Ishikawa (cell line): ENCODE measurements at regions not wholly inside any gene's neighbourhood (a gene's known extent, or its start where the extent isn't known, plus 50 kb on each side); places are given as distances from the start of the nearest gene placed in this dataset.

Experiments
- EP300 ChIP-seq: IDR thresholded peaks from 2 replicates; pipeline ENCODE4 v1.6.1; 2012; ENCODE audit warnings: borderline replicate concordance
- TF ChIP-seq, protein P1 (sequence below): IDR thresholded peaks from 2 replicates; pipeline ENCODE4 v1.6.1; 2012; ENCODE audit warnings: low read depth, mild to moderate bottlenecking

DNA sequence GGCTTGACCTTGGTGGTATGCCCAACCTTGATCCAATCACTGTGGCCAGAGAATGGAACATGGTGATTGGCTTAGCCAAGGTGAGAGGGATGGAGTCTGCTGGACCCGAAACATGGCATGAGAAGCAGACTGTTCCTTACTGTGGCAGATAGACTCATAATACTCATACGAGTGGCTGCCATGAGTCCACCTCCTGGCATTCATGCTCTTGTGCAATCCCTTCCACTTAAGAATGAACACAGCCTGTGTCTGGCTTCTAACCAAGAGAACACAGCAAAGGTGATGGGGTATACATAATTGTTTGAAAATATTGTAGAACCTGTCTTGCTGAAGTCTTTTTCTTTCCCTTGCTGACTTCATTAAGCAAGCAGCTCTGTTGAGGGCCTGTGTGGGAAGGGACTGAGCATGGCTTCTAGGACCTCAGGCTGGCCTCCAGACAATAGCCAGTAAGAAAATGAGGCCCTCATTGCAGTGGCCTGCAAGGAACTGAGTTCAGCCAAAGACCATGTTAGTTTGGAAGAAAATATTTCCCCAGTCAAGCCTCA, 85.9 kb downstream of the ZNF281 start:
- TF ChIP-seq EP300 = no peak
- TF ChIP-seq, protein P1, sequence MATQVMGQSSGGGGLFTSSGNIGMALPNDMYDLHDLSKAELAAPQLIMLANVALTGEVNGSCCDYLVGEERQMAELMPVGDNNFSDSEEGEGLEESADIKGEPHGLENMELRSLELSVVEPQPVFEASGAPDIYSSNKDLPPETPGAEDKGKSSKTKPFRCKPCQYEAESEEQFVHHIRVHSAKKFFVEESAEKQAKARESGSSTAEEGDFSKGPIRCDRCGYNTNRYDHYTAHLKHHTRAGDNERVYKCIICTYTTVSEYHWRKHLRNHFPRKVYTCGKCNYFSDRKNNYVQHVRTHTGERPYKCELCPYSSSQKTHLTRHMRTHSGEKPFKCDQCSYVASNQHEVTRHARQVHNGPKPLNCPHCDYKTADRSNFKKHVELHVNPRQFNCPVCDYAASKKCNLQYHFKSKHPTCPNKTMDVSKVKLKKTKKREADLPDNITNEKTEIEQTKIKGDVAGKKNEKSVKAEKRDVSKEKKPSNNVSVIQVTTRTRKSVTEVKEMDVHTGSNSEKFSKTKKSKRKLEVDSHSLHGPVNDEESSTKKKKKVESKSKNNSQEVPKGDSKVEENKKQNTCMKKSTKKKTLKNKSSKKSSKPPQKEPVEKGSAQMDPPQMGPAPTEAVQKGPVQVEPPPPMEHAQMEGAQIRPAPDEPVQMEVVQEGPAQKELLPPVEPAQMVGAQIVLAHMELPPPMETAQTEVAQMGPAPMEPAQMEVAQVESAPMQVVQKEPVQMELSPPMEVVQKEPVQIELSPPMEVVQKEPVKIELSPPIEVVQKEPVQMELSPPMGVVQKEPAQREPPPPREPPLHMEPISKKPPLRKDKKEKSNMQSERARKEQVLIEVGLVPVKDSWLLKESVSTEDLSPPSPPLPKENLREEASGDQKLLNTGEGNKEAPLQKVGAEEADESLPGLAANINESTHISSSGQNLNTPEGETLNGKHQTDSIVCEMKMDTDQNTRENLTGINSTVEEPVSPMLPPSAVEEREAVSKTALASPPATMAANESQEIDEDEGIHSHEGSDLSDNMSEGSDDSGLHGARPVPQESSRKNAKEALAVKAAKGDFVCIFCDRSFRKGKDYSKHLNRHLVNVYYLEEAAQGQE = no peak
